ENCODE measurements at regions not wholly inside any gene's neighbourhood (a gene's known extent, or its start where the extent isn't known, plus 50 kb on each side); places are given as distances from the start of the nearest gene placed in this dataset.

DNA sequence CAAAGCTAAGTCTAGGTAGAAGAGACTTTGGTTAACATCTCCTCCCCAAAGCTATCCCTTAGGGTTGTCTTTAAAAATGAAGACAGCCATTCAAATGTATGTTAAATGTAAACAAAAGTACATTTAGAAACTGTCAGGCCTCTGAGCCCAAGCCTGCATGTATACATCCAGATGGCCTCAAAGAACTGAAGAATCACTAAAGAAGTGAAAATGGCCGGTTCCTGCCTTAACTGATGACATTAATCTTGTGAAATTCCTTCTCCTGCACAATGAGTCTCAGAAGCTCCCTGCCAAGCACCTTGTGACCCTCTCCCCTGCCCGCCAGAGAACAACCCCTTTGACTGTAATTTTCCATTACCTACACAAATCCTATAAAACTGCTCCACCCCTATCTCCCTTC, 377.9 kb downstream of the FAM133A start:
- TF ChIP-seq, protein P1, sequence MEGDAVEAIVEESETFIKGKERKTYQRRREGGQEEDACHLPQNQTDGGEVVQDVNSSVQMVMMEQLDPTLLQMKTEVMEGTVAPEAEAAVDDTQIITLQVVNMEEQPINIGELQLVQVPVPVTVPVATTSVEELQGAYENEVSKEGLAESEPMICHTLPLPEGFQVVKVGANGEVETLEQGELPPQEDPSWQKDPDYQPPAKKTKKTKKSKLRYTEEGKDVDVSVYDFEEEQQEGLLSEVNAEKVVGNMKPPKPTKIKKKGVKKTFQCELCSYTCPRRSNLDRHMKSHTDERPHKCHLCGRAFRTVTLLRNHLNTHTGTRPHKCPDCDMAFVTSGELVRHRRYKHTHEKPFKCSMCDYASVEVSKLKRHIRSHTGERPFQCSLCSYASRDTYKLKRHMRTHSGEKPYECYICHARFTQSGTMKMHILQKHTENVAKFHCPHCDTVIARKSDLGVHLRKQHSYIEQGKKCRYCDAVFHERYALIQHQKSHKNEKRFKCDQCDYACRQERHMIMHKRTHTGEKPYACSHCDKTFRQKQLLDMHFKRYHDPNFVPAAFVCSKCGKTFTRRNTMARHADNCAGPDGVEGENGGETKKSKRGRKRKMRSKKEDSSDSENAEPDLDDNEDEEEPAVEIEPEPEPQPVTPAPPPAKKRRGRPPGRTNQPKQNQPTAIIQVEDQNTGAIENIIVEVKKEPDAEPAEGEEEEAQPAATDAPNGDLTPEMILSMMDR (IDR thresholded peaks at IDR 0.05): no peak
- no peak for TF ChIP-seq POLR2AphosphoS5 (IDR thresholded peaks at IDR 0.05)
- TF ChIP-seq POLR2A (IDR thresholded peaks at IDR 0.05): no peak
- no peak for TF ChIP-seq EP300 (IDR thresholded peaks at IDR 0.05; ENCODE audit: low read depth)
